Liver (tissue), 8 donors: ENCODE measurements at regions not wholly inside any gene's neighbourhood (a gene's known extent, or its start where the extent isn't known, plus 50 kb on each side); places are given as distances from the start of the nearest gene placed in this dataset.

Experiments
- DNase-seq: peaks from one replicate; pipeline ENCODE4 v3.0.0-alpha.2; 2017; ENCODE audit warnings: low spot score
- H3K27ac ChIP-seq, 2 donors: one replicate each; pipeline ENCODE4 v1.7.0; 2013; ENCODE audit warnings: inconsistent platforms in 2 of 2, low read length in 2 of 2, control low read depth in 1 of 2, low read depth in 1 of 2, mild to moderate bottlenecking in 1 of 2
- H3K27me3 ChIP-seq, 4 donors: one replicate each; pipeline versions ENCODE4 v1.6.1 to v1.7.0; 2013; ENCODE audit warnings: low read length in 3 of 4, inconsistent platforms in 1 of 4, mild to moderate bottlenecking in 1 of 4, moderate library complexity in 1 of 4; ENCODE audit not compliant: control insufficient read depth in 4 of 4, insufficient read depth in 4 of 4
- H3K36me3 ChIP-seq, 4 donors: one replicate each; pipeline versions ENCODE4 v1.6.1 to v1.7.0; 2013; ENCODE audit warnings: low read length in 3 of 4, mild to moderate bottlenecking in 3 of 4, low read depth in 1 of 4, moderate library complexity in 1 of 4; ENCODE audit not compliant: control insufficient read depth in 4 of 4, insufficient read depth in 3 of 4
- H3K4me1 ChIP-seq, 4 donors: one replicate each; pipeline versions ENCODE4 v1.6.1 to v1.7.0; 2013; ENCODE audit warnings: low read length in 3 of 4, mild to moderate bottlenecking in 3 of 4, moderate library complexity in 1 of 4; ENCODE audit not compliant: control insufficient read depth in 4 of 4, insufficient read depth in 4 of 4
- H3K4me3 ChIP-seq, 3 donors: one replicate each; pipeline versions ENCODE4 v1.6.1 to v1.7.0; 2013; ENCODE audit warnings: low read length in 3 of 3, control low read depth in 1 of 3, low read depth in 1 of 3, mild to moderate bottlenecking in 1 of 3
- H3K9ac ChIP-seq, 2 donors: one replicate each; pipeline ENCODE4 v1.7.0; 2013; ENCODE audit warnings: low read length in 2 of 2, mild to moderate bottlenecking in 2 of 2, moderate library complexity in 2 of 2, control low read depth in 1 of 2, low read depth in 1 of 2
- H3K9me3 ChIP-seq, 4 donors: one replicate each; pipeline versions ENCODE4 v1.6.1 to v1.7.0; 2013; ENCODE audit warnings: low read length in 3 of 4; ENCODE audit not compliant: control insufficient read depth in 4 of 4
- ATF3 ChIP-seq: IDR thresholded peaks from 2 replicates; pipeline ENCODE4 v1.6.1; 2016; ENCODE audit warnings: antibody characterized with exemption
- CTCF ChIP-seq: fragments of 150-350 bp; IDR thresholded peaks from 2 replicates; pipeline ENCODE4 v1.5.1; 2017; ENCODE audit warnings: improper control_type of control experiment, low read depth, low read length; ENCODE audit not compliant: missing input control
- EGR1 ChIP-seq, 2 donors: IDR thresholded peaks; 2 replicates each; pipeline ENCODE4 v1.6.1; 2016 to 2018; ENCODE audit warnings: antibody characterized with exemption in 2 of 2, low read depth in 2 of 2
- FOXA1 ChIP-seq: IDR thresholded peaks from 2 replicates; pipeline ENCODE4 v1.6.1; 2016; ENCODE audit warnings: antibody characterized with exemption
- FOXA2 ChIP-seq: IDR thresholded peaks from 2 replicates; pipeline ENCODE4 v1.6.1; 2016; ENCODE audit warnings: antibody characterized with exemption
- GABPA ChIP-seq, 2 donors: IDR thresholded peaks in 1 of 2; conservative IDR thresholded peaks in 1 of 2; 2 replicates each; pipeline ENCODE4 v1.6.1; 2016; ENCODE audit warnings: antibody characterized with exemption in 2 of 2, mild to moderate bottlenecking in 1 of 2, moderate library complexity in 1 of 2
- HNF4A ChIP-seq, 2 donors: conservative IDR thresholded peaks; 2 replicates each; pipeline ENCODE4 v1.6.1; 2016; ENCODE audit warnings: antibody characterized with exemption in 2 of 2, mild to moderate bottlenecking in 2 of 2
- HNF4G ChIP-seq: IDR thresholded peaks from 2 replicates; pipeline ENCODE4 v1.6.1; 2016; ENCODE audit warnings: antibody characterized with exemption
- JUND ChIP-seq, 2 donors: IDR thresholded peaks; 2 replicates each; pipeline ENCODE4 v1.6.1; 2016; ENCODE audit warnings: antibody characterized with exemption in 2 of 2
- NR2F2 ChIP-seq: IDR thresholded peaks from 2 replicates; pipeline ENCODE4 v1.6.1; 2016; ENCODE audit warnings: antibody characterized with exemption
- RAD21 ChIP-seq, 2 donors: IDR thresholded peaks; 2 replicates each; pipeline ENCODE4 v1.6.1; 2016; ENCODE audit warnings: antibody characterized with exemption in 2 of 2, mild to moderate bottlenecking in 2 of 2
- REST ChIP-seq: IDR thresholded peaks from 2 replicates; pipeline ENCODE4 v1.6.1; 2016; ENCODE audit warnings: antibody characterized with exemption, mild to moderate bottlenecking
- RXRA ChIP-seq, 2 donors: IDR thresholded peaks; 2 replicates each; pipeline ENCODE4 v1.6.1; 2017 to 2018; ENCODE audit warnings: antibody characterized with exemption in 2 of 2, mild to moderate bottlenecking in 1 of 2
- TAF1 ChIP-seq: conservative IDR thresholded peaks from 2 replicates; pipeline ENCODE4 v1.6.1; 2016; ENCODE audit warnings: antibody characterized with exemption, mild to moderate bottlenecking
- YY1 ChIP-seq: IDR thresholded peaks from 2 replicates; pipeline ENCODE4 v1.6.1; 2016; ENCODE audit warnings: antibody characterized with exemption, mild to moderate bottlenecking
- ZBTB33 ChIP-seq: IDR thresholded peaks from 2 replicates; pipeline ENCODE4 v1.6.1; 2016; ENCODE audit warnings: antibody characterized with exemption
- WGBS: extraction: QIAGEN DNeasy Blood & Tissue Kit; methylation state at CpG from one replicate; pipeline ENCODE4 v1.1.7; 2013; 5-methylcytosine and 5-hydroxymethylcytosine counted together
- TF ChIP-seq, protein P1 (sequence below): IDR thresholded peaks from 2 replicates; pipeline ENCODE4 v1.6.1; 2016; ENCODE audit warnings: antibody characterized with exemption
- donor health status: healthy.
- donor health status: healthy.
- donor health status: healthy.
- donor health status: healthy.
- donor health status: healthy.

DNA sequence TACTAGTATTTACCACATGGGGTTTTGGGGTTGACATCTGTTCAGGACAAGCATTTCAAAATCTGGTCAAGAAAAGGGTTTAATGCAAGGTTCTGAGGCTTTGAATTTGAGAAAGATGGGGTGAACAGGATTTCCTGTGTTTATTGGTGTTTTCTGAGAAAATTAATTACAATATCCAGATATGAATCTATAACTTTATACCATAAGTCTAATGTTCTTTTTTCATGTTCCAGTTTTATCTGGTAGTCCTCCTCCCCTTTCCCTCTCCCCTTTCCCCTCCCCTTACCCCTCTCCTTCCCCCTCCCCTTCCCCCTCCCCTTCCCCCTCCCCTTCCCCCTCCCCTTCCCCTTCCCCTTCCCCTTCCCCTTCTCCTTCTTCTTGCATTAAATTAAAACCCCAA, 1518.2 kb upstream of the TMEFF2 start:
- no peak overlapping the region for H3K27ac ChIP-seq
- no peaks in the 10 kb centered on the region for H3K36me3 ChIP-seq
- H3K27me3 ChIP-seq, result no peaks in the 10 kb centered on the region
- TF ChIP-seq GABPA (IDR thresholded peaks at IDR 0.05 in 1 of 2, conservative IDR thresholded peaks at IDR 0.05 in 1 of 2) (no peak), EGR1 (IDR thresholded peaks at IDR 0.05; ENCODE audit: low read depth in 2 of 2) (no peak), CTCF (no peak), RAD21 (IDR thresholded peaks at IDR 0.05) (no peak), TAF1 (no peak), ATF3 (no peak), FOXA1 (no peak), FOXA2 (no peak), HNF4G (no peak), NR2F2 (no peak), YY1 (no peak), RXRA (IDR thresholded peaks at IDR 0.05) (no peak)
- H3K9me3 ChIP-seq, result no peaks in the 10 kb centered on the region
- no peaks in the 10 kb centered on the region for H3K4me1 ChIP-seq
- no peak overlapping the region for H3K4me3 ChIP-seq
- no peak overlapping the region for H3K9ac ChIP-seq
- DNase-seq, result no peak

DNA sequence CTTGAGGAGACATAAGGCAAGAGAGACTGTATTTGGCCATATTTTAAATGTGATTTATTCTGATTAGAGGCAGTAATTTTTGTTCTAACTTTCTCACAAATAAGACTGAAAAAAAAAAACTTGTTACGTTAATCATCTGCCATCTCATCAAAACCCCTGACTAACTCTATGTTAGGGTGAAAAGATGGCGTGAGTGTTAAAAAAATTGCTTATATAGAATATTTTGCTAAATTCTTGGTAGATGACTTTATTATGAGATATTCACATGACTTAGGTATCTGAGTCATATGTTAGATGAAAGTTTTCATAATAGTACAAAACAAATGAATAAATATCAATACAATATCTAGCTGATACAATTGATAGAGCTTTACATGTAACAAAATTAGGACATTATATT, 1508.7 kb upstream of the TMEFF2 start:
- no peak for DNase-seq
- Histone ChIP-seq H3K4me1 (no peaks in the 10 kb centered on the region), H3K27me3 (no peaks in the 10 kb centered on the region), H3K27ac (no peak overlapping the region), H3K9me3 (no peaks in the 10 kb centered on the region), H3K9ac (no peak overlapping the region), H3K4me3 (no peak overlapping the region), H3K36me3 (no peaks in the 10 kb centered on the region)
- no peak for TF ChIP-seq RXRA (IDR thresholded peaks at IDR 0.05)
- no peak for TF ChIP-seq JUND (IDR thresholded peaks at IDR 0.05)
- TF ChIP-seq, protein P1, sequence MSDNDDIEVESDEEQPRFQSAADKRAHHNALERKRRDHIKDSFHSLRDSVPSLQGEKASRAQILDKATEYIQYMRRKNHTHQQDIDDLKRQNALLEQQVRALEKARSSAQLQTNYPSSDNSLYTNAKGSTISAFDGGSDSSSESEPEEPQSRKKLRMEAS, result no peak
- no peak for TF ChIP-seq EGR1 (IDR thresholded peaks at IDR 0.05; ENCODE audit: low read depth in 2 of 2)
- no peak for TF ChIP-seq HNF4G
- TF ChIP-seq TAF1, result no peak
- no peak for TF ChIP-seq YY1
- no peak for TF ChIP-seq HNF4A (conservative IDR thresholded peaks at IDR 0.05)
- no peak for TF ChIP-seq ZBTB33
- TF ChIP-seq REST, result no peak
- no peak for TF ChIP-seq FOXA2
- 49% methylated on average over 2 of the region's 2 CpGs for WGBS
